Small intestine (tissue), 7 donors: ENCODE measurements at regions not wholly inside any gene's neighbourhood (a gene's known extent, or its start where the extent isn't known, plus 50 kb on each side); places are given as distances from the start of the nearest gene placed in this dataset.

Source experiments
- DNase-seq, 2 donors: peaks; one replicate each; pipeline versions ENCODE4 v3.0.0 to v3.0.0-alpha.2; 2013
- FAIRE-seq: peaks from 2 replicates; lab custom pipeline; 2012; peaks lifted over from hg19 to GRCh38; lab: Jason Lieb, UNC
- H3K27ac ChIP-seq, 3 donors: one replicate each; pipeline ENCODE4 v1.5.1; 2013; ENCODE audit warnings: low read length in 2 of 3, mild to moderate bottlenecking in 2 of 3, control low read depth in 1 of 3, inconsistent platforms in 1 of 3, low read depth in 1 of 3, moderate library complexity in 1 of 3
- H3K27me3 ChIP-seq, 3 donors: one replicate each; pipeline ENCODE4 v1.6.1; 2013; ENCODE audit warnings: low read length in 3 of 3, inconsistent platforms in 1 of 3; ENCODE audit not compliant: control insufficient read depth in 3 of 3, insufficient read depth in 3 of 3
- H3K36me3 ChIP-seq, 3 donors: one replicate each; pipeline ENCODE4 v1.6.1; 2013; ENCODE audit warnings: low read length in 3 of 3, inconsistent platforms in 1 of 3, low read depth in 1 of 3, mild to moderate bottlenecking in 1 of 3, moderate library complexity in 1 of 3; ENCODE audit not compliant: control insufficient read depth in 3 of 3, insufficient read depth in 2 of 3
- H3K4me1 ChIP-seq, 3 donors: one replicate each; pipeline ENCODE4 v1.6.1; 2013; ENCODE audit warnings: low read length in 2 of 3, inconsistent platforms in 1 of 3, low read depth in 1 of 3, mild to moderate bottlenecking in 1 of 3, moderate library complexity in 1 of 3; ENCODE audit not compliant: control insufficient read depth in 3 of 3, insufficient read depth in 2 of 3
- H3K4me3 ChIP-seq, 3 donors: one replicate each; pipeline ENCODE4 v1.5.1; 2013; ENCODE audit warnings: low read length in 3 of 3, control low read depth in 1 of 3, inconsistent platforms in 1 of 3, low read depth in 1 of 3, mild to moderate bottlenecking in 1 of 3, moderate library complexity in 1 of 3
- H3K9me3 ChIP-seq, 2 donors: one replicate each; pipeline ENCODE4 v1.6.1; 2013; ENCODE audit warnings: low read depth in 1 of 2, low read length in 1 of 2; ENCODE audit not compliant: control insufficient read depth in 2 of 2, insufficient read depth in 1 of 2
- WGBS, 3 donors: extraction: QIAGEN DNeasy Blood & Tissue Kit; methylation state at CpG; one replicate each; pipeline ENCODE4 v1.1.7; 2013; 5-methylcytosine and 5-hydroxymethylcytosine counted together
- donor health status: healthy with polysubstance abuse.
- donor health status: control.
- donor health status: control.
- donor health status: Bipolar disorder and iron deficiency.
- donor health status: healthy.

- WGBS, 3 donors = 55 to 68% (median 61%) methylated on average over 6 of the region's 6 CpGs
- H3K27ac ChIP-seq = no peak overlapping the region
- no peak overlapping the region for H3K4me3 ChIP-seq
- FAIRE-seq = no peak
- no peaks in the 10 kb centered on the region for H3K9me3 ChIP-seq
- H3K36me3 ChIP-seq = no peaks in the 10 kb centered on the region
- H3K4me1 ChIP-seq = no peaks in the 10 kb centered on the region
- no peaks in the 10 kb centered on the region for H3K27me3 ChIP-seq
- DNase-seq = no peak
Measured at GRCh38 chr7:11221984-11222383, 248.3 kb downstream of the PHF14 start.

GRCh38 chr7:11224535-11224934 lies 250.9 kb downstream of the PHF14 start:
- Histone ChIP-seq H3K27ac (no peak overlapping the region), H3K4me1 (no peaks in the 10 kb centered on the region), H3K27me3 (no peaks in the 10 kb centered on the region), H3K36me3 (no peaks in the 10 kb centered on the region), H3K4me3 (no peak overlapping the region), H3K9me3 (no peaks in the 10 kb centered on the region)
- no peak for FAIRE-seq
- DNase-seq = no peak

GRCh38 chr7:11228515-11228914 lies 254.8 kb downstream of the PHF14 start:
- no peaks in the 10 kb centered on the region for H3K9me3 ChIP-seq
- H3K27ac ChIP-seq = no peak overlapping the region

GRCh38 chr7:11231190-11231589 lies 257.5 kb downstream of the PHF14 start:
- FAIRE-seq (no peak), DNase-seq (no peak)
- no peaks in the 10 kb centered on the region for H3K27me3 ChIP-seq
- WGBS, 3 donors = 35 to 61% (median 41%) methylated on average over 1 of the region's 1 CpG
- H3K27ac ChIP-seq = no peak overlapping the region
- no peak overlapping the region for H3K4me3 ChIP-seq
- H3K4me1 ChIP-seq = peaks cover 0 to 7% (median 2%) of the 10 kb centered on the region in 3 donors
- H3K9me3 ChIP-seq = no peaks in the 10 kb centered on the region
- H3K36me3 ChIP-seq = no peaks in the 10 kb centered on the region

More at GRCh38 chr7:11228515-11228914, 254.8 kb downstream of the PHF14 start:
- WGBS, 3 donors = 6 to 29% (median 22%) methylated on average over 2 of the region's 2 CpGs
- Histone ChIP-seq H3K27me3 (no peaks in the 10 kb centered on the region), H3K36me3 (no peaks in the 10 kb centered on the region), H3K4me1 (no peaks in the 10 kb centered on the region), H3K4me3 (no peak overlapping the region)
- FAIRE-seq (no peak), DNase-seq (peak in 1 of 2 donors; percentile 43)

GRCh38 chr7:11232462-11232861 lies 258.8 kb downstream of the PHF14 start:
- H3K4me1 ChIP-seq = peaks cover 0 to 7% (median 2%) of the 10 kb centered on the region in 3 donors
- no peaks in the 10 kb centered on the region for H3K9me3 ChIP-seq
- H3K4me3 ChIP-seq = no peak overlapping the region
- FAIRE-seq (no peak), DNase-seq (no peak)
- H3K27me3 ChIP-seq = no peaks in the 10 kb centered on the region
- no peak overlapping the region for H3K27ac ChIP-seq
- H3K36me3 ChIP-seq = no peaks in the 10 kb centered on the region
- 72 to 91% (median 75%) methylated on average over 3 of the region's 3 CpGs for WGBS, 3 donors

- no peak for DNase-seq
- no peaks in the 10 kb centered on the region for H3K36me3 ChIP-seq
- H3K4me3 ChIP-seq = no peak overlapping the region
- no peaks in the 10 kb centered on the region for H3K9me3 ChIP-seq
- no peak overlapping the region for H3K27ac ChIP-seq
- 49 to 80% (median 56%) methylated on average over 2 of the region's 2 CpGs for WGBS, 3 donors
- no peak for FAIRE-seq
- peaks cover 0 to 7% (median 2%) of the 10 kb centered on the region in 3 donors for H3K4me1 ChIP-seq
- no peaks in the 10 kb centered on the region for H3K27me3 ChIP-seq
Measured at GRCh38 chr7:11233871-11234270, 260.2 kb downstream of the PHF14 start.

GRCh38 chr7:11235491-11235890 lies 261.8 kb downstream of the PHF14 start:
- Histone ChIP-seq H3K4me1 (peaks cover 0 to 7% (median 2%) of the 10 kb centered on the region in 3 donors), H3K9me3 (no peaks in the 10 kb centered on the region), H3K27ac (no peak overlapping the region), H3K36me3 (no peaks in the 10 kb centered on the region), H3K4me3 (no peak overlapping the region), H3K27me3 (no peaks in the 10 kb centered on the region)
- 77 to 89% (median 82%) methylated on average over 8 of the region's 8 CpGs for WGBS, 3 donors
- DNase-seq = no peak
- FAIRE-seq = no peak

- H3K4me1 ChIP-seq = peaks cover 0 to 7% (median 2%) of the 10 kb centered on the region in 3 donors
- no peaks in the 10 kb centered on the region for H3K9me3 ChIP-seq
- FAIRE-seq (no peak), DNase-seq (no peak)
- no peak overlapping the region for H3K4me3 ChIP-seq
- no peak overlapping the region for H3K27ac ChIP-seq
- no peaks in the 10 kb centered on the region for H3K27me3 ChIP-seq
- 20 to 52% (median 24%) methylated on average over 3 of the region's 3 CpGs for WGBS, 3 donors
- no peaks in the 10 kb centered on the region for H3K36me3 ChIP-seq
Measured at GRCh38 chr7:11236680-11237079, 263.0 kb downstream of the PHF14 start.

- peak overlapping the region in 2 of 3 donors; percentile 29 to 30 for H3K4me3 ChIP-seq
- no peaks in the 10 kb centered on the region for H3K9me3 ChIP-seq
- no peaks in the 10 kb centered on the region for H3K36me3 ChIP-seq
- WGBS, 3 donors = 33 to 55% (median 44%) methylated on average over 7 of the region's 7 CpGs
- DNase-seq (peak; percentile 24 to 65), FAIRE-seq (no peak)
- H3K27ac ChIP-seq = no peak overlapping the region
- no peaks in the 10 kb centered on the region for H3K27me3 ChIP-seq
- peaks cover 0 to 7% (median 2%) of the 10 kb centered on the region in 3 donors for H3K4me1 ChIP-seq
Measured at GRCh38 chr7:11237742-11238141, 264.1 kb downstream of the PHF14 start.
